ENCODE measurements at regions not wholly inside any gene's neighbourhood (a gene's known extent, or its start where the extent isn't known, plus 50 kb on each side); places are given as distances from the start of the nearest gene placed in this dataset.

DNA sequence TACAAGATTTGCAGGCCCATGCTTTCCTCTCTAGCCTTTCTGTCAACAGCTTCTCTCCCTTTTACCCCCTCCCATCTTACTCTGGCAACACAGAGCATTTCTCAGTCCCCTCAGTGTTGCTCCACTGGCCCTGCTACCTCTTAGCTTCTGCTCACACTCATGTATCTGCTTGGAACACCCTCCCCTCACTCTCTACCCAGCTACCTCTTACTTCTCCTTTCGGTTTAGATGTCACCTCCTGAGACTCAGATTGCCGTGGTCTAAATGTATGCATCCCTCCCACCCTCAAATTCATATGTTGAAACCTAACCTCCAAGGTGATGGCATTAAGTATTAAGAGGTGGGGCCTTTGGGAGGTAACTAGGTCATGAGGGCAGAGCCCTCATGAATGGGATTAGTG, 80.1 kb downstream of the FOXD2 start:
- H3K4me2 ChIP-seq (ENCODE audit: low read length, poor library complexity, severe bottlenecking), result no peak overlapping the region
- H2BK5ac ChIP-seq (ENCODE audit: low read depth, low read length, poor library complexity, severe bottlenecking), result no peak overlapping the region
- no peaks in the 10 kb centered on the region for H3K79me1 ChIP-seq (replicated peaks; ENCODE audit: low read length, poor library complexity, severe bottlenecking)
- H2BK12ac ChIP-seq (ENCODE audit: low read length in 2 of 2), result no peak overlapping the region
- H3K27me3 ChIP-seq (ENCODE audit: control insufficient read depth in 1 of 2, insufficient read depth in 1 of 2, low read length in 2 of 2), result peaks cover 16 to 66% of the 10 kb centered on the region in 2 experiments
- no peak overlapping the region for H2BK120ac ChIP-seq (ENCODE audit: low read depth, low read length)
- no peak overlapping the region for H3K27ac ChIP-seq (ENCODE audit: low read length, poor library complexity, severe bottlenecking)
- H3K4me3 ChIP-seq (ENCODE audit: insufficient read depth in 1 of 2, low read depth in 1 of 2, low read length in 2 of 2), result no peak overlapping the region
- H3K14ac ChIP-seq (ENCODE audit: low read length in 2 of 2), result no peak overlapping the region
- H3K18ac ChIP-seq (ENCODE audit: low read depth in 1 of 2, low read length in 2 of 2), result no peak overlapping the region
- H3K23ac ChIP-seq (ENCODE audit: low read length in 2 of 2), result no peak overlapping the region
- no peak overlapping the region for H4K91ac ChIP-seq (ENCODE audit: low read length)
- no peak overlapping the region for H2AK5ac ChIP-seq (ENCODE audit: low read length, severe bottlenecking)
- H3K9ac ChIP-seq (ENCODE audit: low read length), result no peak overlapping the region
- H3K4ac ChIP-seq (ENCODE audit: low read depth in 1 of 2, low read length in 2 of 2), result no peak overlapping the region
- peaks cover 18% of the 10 kb centered on the region for H3K9me3 ChIP-seq (ENCODE audit: control insufficient read depth, low read length)
- H3K4me1 ChIP-seq (ENCODE audit: control insufficient read depth, insufficient read depth, low read depth, low read length), result no peaks in the 10 kb centered on the region
- WGBS, result no CpG with 5 or more reads among the region's 2 CpGs
- no peak overlapping the region for H2AFZ ChIP-seq (ENCODE audit: low read depth, low read length)
- no peak overlapping the region for H2BK15ac ChIP-seq (ENCODE audit: low read depth, poor library complexity, severe bottlenecking)
- no peaks in the 10 kb centered on the region for H3K36me3 ChIP-seq (ENCODE audit: control insufficient read depth in 1 of 2, insufficient read depth in 2 of 2, low read depth in 1 of 2, low read length in 2 of 2)
- no peak for DNase-seq
- no peak overlapping the region for H4K8ac ChIP-seq (ENCODE audit: low read length)

DNA sequence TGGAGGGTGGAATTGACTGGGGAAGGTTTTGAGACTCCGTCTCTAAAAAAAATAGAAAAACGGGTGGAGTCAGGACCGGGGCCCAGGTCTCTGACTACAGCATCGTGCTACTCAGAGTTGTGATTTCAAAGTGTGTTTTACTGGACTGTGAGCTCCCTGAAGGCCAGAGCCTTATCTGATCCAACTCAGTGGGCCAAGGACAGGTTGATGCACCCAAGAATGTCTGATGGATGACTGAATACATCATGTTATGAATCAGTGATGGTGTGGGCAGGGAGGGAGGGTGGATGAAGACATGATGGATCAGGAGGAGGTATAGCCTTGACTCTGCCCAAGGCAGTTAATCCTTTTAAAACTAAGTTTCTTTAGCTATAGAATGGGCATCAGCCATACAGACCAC, 81.6 kb downstream of the FOXD2 start:
- Histone ChIP-seq H2BK120ac (ENCODE audit: low read depth, low read length) (no peak overlapping the region), H3K9ac (ENCODE audit: low read length) (no peak overlapping the region)
- whole genome bisulfite sequencing, result 90% methylated on average over 4 of the region's 4 CpGs

DNA sequence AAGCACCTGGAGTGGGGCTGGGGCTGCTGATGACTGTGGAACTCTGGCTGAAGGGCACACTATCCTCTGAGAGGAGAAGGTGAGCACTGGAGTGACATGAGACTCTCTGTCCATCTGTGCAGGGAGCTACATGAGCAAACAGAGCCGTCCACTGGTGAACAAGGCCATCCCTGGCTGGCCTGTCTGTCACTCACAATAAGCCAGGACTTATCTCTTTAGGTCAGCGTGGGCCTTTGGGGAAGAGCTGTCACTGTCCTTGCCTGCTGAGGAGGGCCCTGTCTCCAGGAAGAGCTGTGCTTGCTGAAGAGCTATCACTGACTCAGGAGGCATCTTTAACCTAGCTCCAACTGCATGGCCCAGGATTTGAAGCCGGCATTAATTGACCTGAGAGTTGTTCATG, 82.1 kb downstream of the FOXD2 start:
- no peak overlapping the region for H3K9ac ChIP-seq (ENCODE audit: low read length)
- H3K14ac ChIP-seq (ENCODE audit: low read length in 2 of 2), result no peak overlapping the region
- no peak overlapping the region for H3K23ac ChIP-seq (ENCODE audit: low read length in 2 of 2)
- no peak overlapping the region for H2BK15ac ChIP-seq (ENCODE audit: low read depth, poor library complexity, severe bottlenecking)
- H2BK5ac ChIP-seq (ENCODE audit: low read depth, low read length, poor library complexity, severe bottlenecking), result no peak overlapping the region
- H2BK120ac ChIP-seq (ENCODE audit: low read depth, low read length), result no peak overlapping the region
- no peak overlapping the region for H4K91ac ChIP-seq (ENCODE audit: low read length)
- H3K27me3 ChIP-seq (ENCODE audit: control insufficient read depth in 1 of 2, insufficient read depth in 1 of 2, low read length in 2 of 2), result peaks cover 19 to 71% of the 10 kb centered on the region in 2 experiments
- H3K79me1 ChIP-seq (replicated peaks; ENCODE audit: low read length, poor library complexity, severe bottlenecking), result no peaks in the 10 kb centered on the region
- H3K4me1 ChIP-seq (ENCODE audit: control insufficient read depth, insufficient read depth, low read depth, low read length), result no peaks in the 10 kb centered on the region
- no peak overlapping the region for H3K4ac ChIP-seq (ENCODE audit: low read depth in 1 of 2, low read length in 2 of 2)
- H2AFZ ChIP-seq (ENCODE audit: low read depth, low read length), result no peak overlapping the region
- no peaks in the 10 kb centered on the region for H3K36me3 ChIP-seq (ENCODE audit: control insufficient read depth in 1 of 2, insufficient read depth in 2 of 2, low read depth in 1 of 2, low read length in 2 of 2)
- no peaks in the 10 kb centered on the region for H3K9me3 ChIP-seq (ENCODE audit: control insufficient read depth, low read length)
- H2BK12ac ChIP-seq (ENCODE audit: low read length in 2 of 2), result no peak overlapping the region
- no peak for DNase-seq
- no peak overlapping the region for H2AK5ac ChIP-seq (ENCODE audit: low read length, severe bottlenecking)
- no peak overlapping the region for H3K27ac ChIP-seq (ENCODE audit: low read length, poor library complexity, severe bottlenecking)
- H4K8ac ChIP-seq (ENCODE audit: low read length), result no peak overlapping the region
- no peak overlapping the region for H3K4me3 ChIP-seq (ENCODE audit: insufficient read depth in 1 of 2, low read depth in 1 of 2, low read length in 2 of 2)
- no peak overlapping the region for H3K18ac ChIP-seq (ENCODE audit: low read depth in 1 of 2, low read length in 2 of 2)
- WGBS, result 78% methylated on average over 3 of the region's 3 CpGs
- no peak overlapping the region for H3K4me2 ChIP-seq (ENCODE audit: low read length, poor library complexity, severe bottlenecking)

More for the DNA sequence above, 81.6 kb downstream of the FOXD2 start:
- Histone ChIP-seq H3K4ac (ENCODE audit: low read depth in 1 of 2, low read length in 2 of 2) (no peak overlapping the region), H2AFZ (ENCODE audit: low read depth, low read length) (no peak overlapping the region), H3K79me1 (replicated peaks; ENCODE audit: low read length, poor library complexity, severe bottlenecking) (no peaks in the 10 kb centered on the region), H3K4me3 (ENCODE audit: insufficient read depth in 1 of 2, low read depth in 1 of 2, low read length in 2 of 2) (no peak overlapping the region), H3K27ac (ENCODE audit: low read length, poor library complexity, severe bottlenecking) (no peak overlapping the region), H3K4me1 (ENCODE audit: control insufficient read depth, insufficient read depth, low read depth, low read length) (no peaks in the 10 kb centered on the region), H3K23ac (ENCODE audit: low read length in 2 of 2) (no peak overlapping the region), H3K4me2 (ENCODE audit: low read length, poor library complexity, severe bottlenecking) (no peak overlapping the region), H2BK15ac (ENCODE audit: low read depth, poor library complexity, severe bottlenecking) (no peak overlapping the region), H3K18ac (ENCODE audit: low read depth in 1 of 2, low read length in 2 of 2) (no peak overlapping the region), H3K9me3 (ENCODE audit: control insufficient read depth, low read length) (peaks cover 3% of the 10 kb centered on the region), H3K27me3 (ENCODE audit: control insufficient read depth in 1 of 2, insufficient read depth in 1 of 2, low read length in 2 of 2) (peaks cover 15 to 66% of the 10 kb centered on the region in 2 experiments), H2BK5ac (ENCODE audit: low read depth, low read length, poor library complexity, severe bottlenecking) (no peak overlapping the region), H3K14ac (ENCODE audit: low read length in 2 of 2) (no peak overlapping the region), H2AK5ac (ENCODE audit: low read length, severe bottlenecking) (no peak overlapping the region), H4K8ac (ENCODE audit: low read length) (no peak overlapping the region), H2BK12ac (ENCODE audit: low read length in 2 of 2) (no peak overlapping the region), H4K91ac (ENCODE audit: low read length) (no peak overlapping the region), H3K36me3 (ENCODE audit: control insufficient read depth in 1 of 2, insufficient read depth in 2 of 2, low read depth in 1 of 2, low read length in 2 of 2) (no peaks in the 10 kb centered on the region)
- DNase-seq, result no peak

GRCh38 chr1:47521034-47521881, 83.4 kb downstream of the FOXD2 start:
- H3K9me3 ChIP-seq (ENCODE audit: control insufficient read depth, low read length), result no peaks in the 10 kb centered on the region
- H3K4me3 ChIP-seq (ENCODE audit: insufficient read depth in 1 of 2, low read depth in 1 of 2, low read length in 2 of 2), result no peak overlapping the region
- no peaks in the 10 kb centered on the region for H3K36me3 ChIP-seq (ENCODE audit: control insufficient read depth in 1 of 2, insufficient read depth in 2 of 2, low read depth in 1 of 2, low read length in 2 of 2)
- no peak overlapping the region for H3K18ac ChIP-seq (ENCODE audit: low read depth in 1 of 2, low read length in 2 of 2)
- no peak overlapping the region for H2BK120ac ChIP-seq (ENCODE audit: low read depth, low read length)
- peak overlapping the region; percentile 14 for H4K91ac ChIP-seq (ENCODE audit: low read length)
- no peak overlapping the region for H3K23ac ChIP-seq (ENCODE audit: low read length in 2 of 2)
- no peak overlapping the region for H3K4me2 ChIP-seq (ENCODE audit: low read length, poor library complexity, severe bottlenecking)
- H3K14ac ChIP-seq (ENCODE audit: low read length in 2 of 2), result no peak overlapping the region
- H3K9ac ChIP-seq (ENCODE audit: low read length), result no peak overlapping the region
- no peak overlapping the region for H2BK5ac ChIP-seq (ENCODE audit: low read depth, low read length, poor library complexity, severe bottlenecking)
- no peak overlapping the region for H2AK5ac ChIP-seq (ENCODE audit: low read length, severe bottlenecking)
- 79% methylated on average over 10 of the region's 11 CpGs for WGBS
- no peak for DNase-seq
- H2BK15ac ChIP-seq (ENCODE audit: low read depth, poor library complexity, severe bottlenecking), result no peak overlapping the region
- H3K4me1 ChIP-seq (ENCODE audit: control insufficient read depth, insufficient read depth, low read depth, low read length), result no peaks in the 10 kb centered on the region
- peaks cover 27 to 74% of the 10 kb centered on the region in 2 experiments for H3K27me3 ChIP-seq (ENCODE audit: control insufficient read depth in 1 of 2, insufficient read depth in 1 of 2, low read length in 2 of 2)
- H3K4ac ChIP-seq (ENCODE audit: low read depth in 1 of 2, low read length in 2 of 2), result no peak overlapping the region
- H3K27ac ChIP-seq (ENCODE audit: low read length, poor library complexity, severe bottlenecking), result no peak overlapping the region
- no peaks in the 10 kb centered on the region for H3K79me1 ChIP-seq (replicated peaks; ENCODE audit: low read length, poor library complexity, severe bottlenecking)
- no peak overlapping the region for H2BK12ac ChIP-seq (ENCODE audit: low read length in 2 of 2)
- no peak overlapping the region for H4K8ac ChIP-seq (ENCODE audit: low read length)
- no peak overlapping the region for H2AFZ ChIP-seq (ENCODE audit: low read depth, low read length)

Data from mesenchymal stem cell (in vitro differentiated cells and primary cell).